H9 (cell line): ENCODE measurements at regions not wholly inside any gene's neighbourhood (a gene's known extent, or its start where the extent isn't known, plus 50 kb on each side); places are given as distances from the start of the nearest gene placed in this dataset.

Source experiments
- DNase-seq: peaks from one replicate; pipeline ENCODE4 v3.0.0-alpha.2; 2017
- H2AFZ ChIP-seq: one replicate; pipeline ENCODE4 v1.6.1; 2013; ENCODE audit warnings: mild to moderate bottlenecking, low read length, control low read depth, moderate library complexity
- H2AK5ac ChIP-seq: 2 replicates; pipeline ENCODE4 v1.6.1; 2013; ENCODE audit warnings: low read length, control low read depth, mixed read lengths; ENCODE audit not compliant: insufficient read length
- H2BK120ac ChIP-seq: one replicate; pipeline ENCODE4 v1.6.1; 2013; ENCODE audit warnings: low read depth, mild to moderate bottlenecking, low read length, control low read depth, inconsistent platforms; ENCODE audit not compliant: poor library complexity, severe bottlenecking
- H2BK12ac ChIP-seq: 2 replicates; pipeline ENCODE4 v1.6.1; 2013; ENCODE audit warnings: low read length, control low read depth, mixed read lengths, low read depth; ENCODE audit not compliant: insufficient read length
- H2BK15ac ChIP-seq: 2 replicates; pipeline ENCODE4 v1.6.1; 2013; ENCODE audit warnings: low read depth, low read length, control low read depth
- H2BK20ac ChIP-seq: one replicate; pipeline ENCODE4 v1.6.1; 2013; ENCODE audit warnings: low read depth, mild to moderate bottlenecking, low read length, control low read depth, inconsistent platforms; ENCODE audit not compliant: poor library complexity, severe bottlenecking
- H2BK5ac ChIP-seq: 2 replicates; pipeline ENCODE4 v1.6.1; 2013; ENCODE audit warnings: low read length, control low read depth, mixed read lengths; ENCODE audit not compliant: insufficient read length
- H3K14ac ChIP-seq: 2 replicates; pipeline ENCODE4 v1.6.1; 2013; ENCODE audit warnings: low read length, control low read depth; ENCODE audit not compliant: insufficient read depth
- H3K18ac ChIP-seq: 2 replicates; pipeline ENCODE4 v1.6.1; 2013; ENCODE audit warnings: low read depth, mild to moderate bottlenecking, mixed read lengths, low read length, control low read depth; ENCODE audit not compliant: insufficient read length
- H3K23ac ChIP-seq: 2 replicates; pipeline ENCODE4 v1.6.1; 2013; ENCODE audit warnings: low read length, control low read depth, mixed read lengths, low read depth; ENCODE audit not compliant: insufficient read length
- H3K23me2 ChIP-seq: 2 replicates; pipeline ENCODE4 v1.6.1; 2013; ENCODE audit warnings: low read depth, mild to moderate bottlenecking, mixed read lengths, low read length, control low read depth; ENCODE audit not compliant: insufficient read length, poor library complexity, severe bottlenecking
- H3K27ac ChIP-seq: 2 replicates; pipeline ENCODE4 v1.5.1; 2013; ENCODE audit warnings: low read length, control low read depth, mixed read lengths, low read depth; ENCODE audit not compliant: insufficient read length
- H3K27me3 ChIP-seq: 2 replicates; pipeline ENCODE4 v1.6.1; 2013; ENCODE audit warnings: low read length, control low read depth, inconsistent platforms; ENCODE audit not compliant: insufficient read depth
- H3K4ac ChIP-seq: 2 replicates; pipeline ENCODE4 v1.6.1; 2013; ENCODE audit warnings: low read depth, mild to moderate bottlenecking, control low read depth, inconsistent platforms, low read length, moderate library complexity
- H3K4me1 ChIP-seq: 2 replicates; pipeline ENCODE4 v1.6.1; 2013; ENCODE audit warnings: low read length, control low read depth, inconsistent platforms; ENCODE audit not compliant: insufficient read depth
- H3K4me2 ChIP-seq: 2 replicates; pipeline ENCODE4 v1.6.1; 2013; ENCODE audit warnings: low read length, control low read depth, mixed read lengths; ENCODE audit not compliant: insufficient read length, insufficient read depth
- H3K56ac ChIP-seq: 2 replicates; pipeline ENCODE4 v1.6.1; 2013; ENCODE audit warnings: low read depth, mild to moderate bottlenecking, mixed read lengths, low read length, control low read depth; ENCODE audit not compliant: insufficient read length
- H3K79me1 ChIP-seq: 2 replicates; pipeline ENCODE4 v1.6.1; 2013; ENCODE audit warnings: low read depth, mild to moderate bottlenecking, moderate library complexity, low read length, control low read depth, inconsistent platforms; ENCODE audit not compliant: insufficient read depth, poor library complexity, severe bottlenecking
- H3K79me2 ChIP-seq: 2 replicates; pipeline ENCODE4 v1.6.1; 2013; ENCODE audit warnings: low read length, control low read depth, inconsistent platforms; ENCODE audit not compliant: insufficient read depth
- H3K9ac ChIP-seq: 2 replicates; pipeline ENCODE4 v1.6.1; 2013; ENCODE audit warnings: low read length, control low read depth, mixed read lengths; ENCODE audit not compliant: insufficient read length; ENCODE audit errors: extremely low read depth
- H3K9me3 ChIP-seq: one replicate; pipeline ENCODE4 v1.6.1; 2013; ENCODE audit warnings: low read depth, low read length, inconsistent platforms; ENCODE audit not compliant: control insufficient read depth
- H3T11ph ChIP-seq: one replicate; pipeline ENCODE4 v1.6.1; 2013; ENCODE audit warnings: mild to moderate bottlenecking, low read length, control low read depth, inconsistent platforms
- H4K20me1 ChIP-seq: one replicate; pipeline ENCODE4 v1.6.1; 2013; ENCODE audit not compliant: control insufficient read depth, insufficient read length, insufficient read depth
- H4K5ac ChIP-seq: 2 replicates; pipeline ENCODE4 v1.6.1; 2013; ENCODE audit warnings: low read depth, mild to moderate bottlenecking, mixed read lengths, low read length, control low read depth; ENCODE audit not compliant: insufficient read length
- H4K8ac ChIP-seq: replicated peaks from 2 replicates; pipeline ENCODE4 v1.6.1; 2013; ENCODE audit warnings: low read length, control low read depth, mixed read lengths, low read depth; ENCODE audit not compliant: insufficient read length
- H4K91ac ChIP-seq: 2 replicates; pipeline ENCODE4 v1.6.1; 2013; ENCODE audit warnings: low read depth, mild to moderate bottlenecking, moderate library complexity, mixed read lengths, low read length, control low read depth; ENCODE audit not compliant: insufficient read length
- H3K27ac Mint-ChIP-seq, 3 experiments: 2 replicates in 2 of 3; 3 replicates in 1 of 3; pipeline ENCODE4 v1.8.0; 2020 to 2021; ENCODE audit warnings: mixed read lengths in 3 of 3, mild to moderate bottlenecking in 1 of 3, moderate library complexity in 1 of 3
- H3K27me3 Mint-ChIP-seq: 2 replicates; pipeline ENCODE4 v1.8.0; 2021; ENCODE audit warnings: low read depth, mild to moderate bottlenecking, moderate library complexity, mixed read lengths
- H3K36me3 Mint-ChIP-seq, 3 experiments: 2 replicates in 2 of 3; 3 replicates in 1 of 3; pipeline ENCODE4 v1.8.0; 2020 to 2021; ENCODE audit warnings: low read depth in 3 of 3, mixed read lengths in 3 of 3; ENCODE audit not compliant: insufficient read depth in 1 of 3
- H3K4me1 Mint-ChIP-seq, 2 experiments: 2 replicates each; pipeline ENCODE4 v1.8.0; 2020; ENCODE audit warnings: mixed read lengths in 2 of 2
- H3K4me3 Mint-ChIP-seq, 2 experiments: 2 replicates in 1 of 2; 3 replicates in 1 of 2; pipeline ENCODE4 v1.8.0; 2020 to 2021; ENCODE audit warnings: mild to moderate bottlenecking in 2 of 2, mixed read lengths in 2 of 2, moderate library complexity in 1 of 2
- H3K9me3 Mint-ChIP-seq, 2 experiments: 2 replicates in 1 of 2; 3 replicates in 1 of 2; pipeline ENCODE4 v1.8.0; 2020; ENCODE audit warnings: mild to moderate bottlenecking in 2 of 2, mixed read lengths in 2 of 2, moderate library complexity in 1 of 2
- CTCF ChIP-seq: fragments of 200-600 bp; sonication (generic); conservative IDR thresholded peaks from 3 replicates; pipeline ENCODE4 v1.8.0; 2021; ENCODE audit warnings: antibody characterized with exemption, mild to moderate bottlenecking
- WGBS: extraction: QIAGEN DNeasy Blood & Tissue Kit; methylation state at CpG from one replicate; pipeline ENCODE4 v1.1.7; 2013; ENCODE audit warnings: missing lambda C conversion rate, low lambda C conversion rate, mixed read lengths; ENCODE audit not compliant: insufficient read length; ENCODE audit errors: extremely low coverage; 5-methylcytosine and 5-hydroxymethylcytosine counted together

- Histone ChIP-seq H3K4me2 (no peak overlapping the region), H3K79me1 (no peaks in the 10 kb centered on the region), H3K18ac (no peak overlapping the region), H4K20me1 (no peaks in the 10 kb centered on the region), H3T11ph (no peak overlapping the region), H3K9ac (no peak overlapping the region), H3K23ac (no peak overlapping the region), H3K23me2 (no peaks in the 10 kb centered on the region), H2BK15ac (no peak overlapping the region), H3K4ac (no peak overlapping the region), H3K4me1 (no peaks in the 10 kb centered on the region), H2BK5ac (no peak overlapping the region), H2AFZ (no peak overlapping the region), H2BK120ac (no peak overlapping the region), H2AK5ac (no peak overlapping the region), H2BK12ac (no peak overlapping the region), H3K27me3 (no peaks in the 10 kb centered on the region), H3K9me3 (no peaks in the 10 kb centered on the region), H2BK20ac (no peak overlapping the region), H3K56ac (no peak overlapping the region), H4K8ac (no peak overlapping the region), H4K91ac (no peak overlapping the region), H3K79me2 (no peaks in the 10 kb centered on the region), H3K27ac (no peak overlapping the region), H3K14ac (no peak overlapping the region), H4K5ac (no peak overlapping the region)
- no CpG with 5 or more reads among the region's 2 CpGs for whole genome bisulfite sequencing
- no peak for TF ChIP-seq CTCF
- Mint-ChIP-seq H3K36me3 (no peaks in the 10 kb centered on the region), H3K27me3 (no peaks in the 10 kb centered on the region), H3K4me3 (no peak overlapping the region), H3K9me3 (no peaks in the 10 kb centered on the region), H3K27ac (no peak overlapping the region), H3K4me1 (no peaks in the 10 kb centered on the region)
- no peak for DNase-seq
These were observed 332.0 kb downstream of the GRXCR1 start for GRCh38 chr4:43224559-43224958.
